K562 (cell line): ENCODE measurements at regions not wholly inside any gene's neighbourhood (a gene's known extent, or its start where the extent isn't known, plus 50 kb on each side); places are given as distances from the start of the nearest gene placed in this dataset.

ENCODE experiments used
- ATAC-seq: fragments of 200-7000 bp; cut with Tn5 transposase; 3 replicates; pipeline ENCODE4 v1.9.1; 2020; ENCODE audit warnings: moderate library complexity
- BruUV-seq: library from RNA; stranded (reverse); fragments of 400-500 nt; replicated peaks from 2 replicates; lab custom pipeline; 2021; lab: Mats Ljungman, UMichigan
- CTCF ChIA-PET: fragments of 300-600 bp; formaldehyde crosslinking; extraction: SDS; loops from one replicate; lab custom pipeline; 2021; ENCODE audit warnings: low intra/inter-chr PET ratio; lab: Yijun Ruan, JAX
- POLR2A ChIA-PET: fragments of 300-600, 350-650 bp; sonication (Branson Sonifier 250); formaldehyde crosslinking; extraction: SDS; loops from one replicate; lab custom pipeline; 2021; ENCODE audit warnings: antibody characterized with exemption, inconsistent platforms; lab: Yijun Ruan, JAX
- DNase-seq, 4 experiments: peaks; one replicate each; pipeline versions ENCODE4 v3.0.0 to v3.0.0-alpha.2; 2011 to 2018; ENCODE audit warnings: low spot score in 3 of 4, mixed read lengths in 3 of 4; ENCODE audit errors: extremely low read depth in 1 of 4
- FAIRE-seq: peaks from 2 replicates; lab custom pipeline; 2011; peaks lifted over from hg19 to GRCh38; lab: Jason Lieb, UNC
- H2AFZ ChIP-seq: 2 replicates; pipeline ENCODE4 v1.6.0; 2011; ENCODE audit warnings: low read depth, low read length, control low read depth, inconsistent platforms
- H3K27ac ChIP-seq: fragments of 200-600 bp; 3 replicates; pipeline ENCODE4 v1.8.0; 2011; ENCODE audit warnings: low read depth, mild to moderate bottlenecking, control low read depth, inconsistent platforms, low read length, moderate library complexity, mixed read lengths; ENCODE audit errors: extremely low read depth
- H3K27me3 ChIP-seq, 2 experiments: fragments of 300-600 bp in 1 of 2; 2 replicates in 1 of 2; 3 replicates in 1 of 2; pipeline versions ENCODE4 v1.6.0 to v1.8.0; 2011; ENCODE audit warnings: inconsistent platforms in 2 of 2, low read length in 2 of 2, mild to moderate bottlenecking in 1 of 2, mixed read lengths in 1 of 2, moderate library complexity in 1 of 2; ENCODE audit not compliant: control insufficient read depth in 2 of 2, insufficient read depth in 2 of 2
- H3K36me3 ChIP-seq: fragments of 300-600 bp; 3 replicates; pipeline ENCODE4 v1.8.0; 2011; ENCODE audit warnings: mild to moderate bottlenecking, low read length, inconsistent platforms; ENCODE audit not compliant: control insufficient read depth, insufficient read depth
- H3K4me1 ChIP-seq, 2 experiments: fragments of 200-600 bp in 1 of 2; replicated peaks in 1 of 2; 2 replicates in 1 of 2; 3 replicates in 1 of 2; pipeline versions ENCODE4 v1.5.1 to v1.8.0; 2011; ENCODE audit warnings: inconsistent platforms in 2 of 2, low read length in 2 of 2, mild to moderate bottlenecking in 1 of 2, mixed read lengths in 1 of 2, moderate library complexity in 1 of 2; ENCODE audit not compliant: control insufficient read depth in 2 of 2, insufficient read depth in 2 of 2
- H3K4me2 ChIP-seq: 2 replicates; pipeline ENCODE4 v1.6.1; 2011; ENCODE audit warnings: low read length, control low read depth, inconsistent platforms, mixed read lengths; ENCODE audit not compliant: insufficient read depth
- H3K4me3 ChIP-seq: fragments of 200-600 bp; sonication (generic), shearing (Covaris generic); 2 replicates; pipeline ENCODE4 v1.5.1; 2016; ENCODE audit warnings: control low read depth, inconsistent platforms
- H3K79me2 ChIP-seq: fragments of 200-600 bp; 3 replicates; pipeline ENCODE4 v1.8.0; 2011; ENCODE audit warnings: low read length, inconsistent platforms; ENCODE audit not compliant: control insufficient read depth, insufficient read depth
- H3K9ac ChIP-seq, 2 experiments: 2 replicates each; pipeline versions ENCODE4 v1.6.0 to v1.6.1; 2011; ENCODE audit warnings: low read depth in 2 of 2, low read length in 2 of 2, control low read depth in 1 of 2, inconsistent platforms in 1 of 2, mild to moderate bottlenecking in 1 of 2, mixed read lengths in 1 of 2; ENCODE audit not compliant: insufficient read depth in 1 of 2
- H3K9me1 ChIP-seq: one replicate; pipeline ENCODE4 v1.6.0; 2011; ENCODE audit warnings: inconsistent platforms, mild to moderate bottlenecking, low read length, moderate library complexity; ENCODE audit not compliant: control insufficient read depth, insufficient read depth
- H3K9me3 ChIP-seq: replicated peaks from 2 replicates; pipeline ENCODE4 v1.5.1; 2011; ENCODE audit warnings: low read depth, low read length, inconsistent platforms; ENCODE audit not compliant: control insufficient read depth, insufficient read depth
- H4K20me1 ChIP-seq: replicated peaks from 2 replicates; pipeline ENCODE4 v1.6.1; 2011; ENCODE audit warnings: low read length, inconsistent platforms, mixed read lengths; ENCODE audit not compliant: control insufficient read depth, insufficient read depth
- GABPB1 ChIP-seq: sonication (generic); formaldehyde crosslinking; IDR thresholded peaks from 2 replicates; pipeline ENCODE4 v1.8.0; 2022; ENCODE audit warnings: mild to moderate bottlenecking, missing genetic modification reagents
- TAF9B ChIP-seq: fragments of 450-650 bp; IDR thresholded peaks from 2 replicates; pipeline ENCODE4 v1.6.1; 2018; ENCODE audit warnings: mild to moderate bottlenecking; ENCODE audit not compliant: partially characterized antibody
- XRCC5 ChIP-seq: fragments of 200-400 bp; formaldehyde crosslinking; IDR thresholded peaks from 2 replicates; pipeline ENCODE4 v1.6.1; 2017; ENCODE audit warnings: low read depth, mild to moderate bottlenecking, low read length
- ZNF133 ChIP-seq: fragments of 250-450 bp; sonication (Bioruptor Pico); IDR thresholded peaks from 2 replicates; pipeline ENCODE4 v1.4.0; 2020; ENCODE audit warnings: mild to moderate bottlenecking
- WGBS: fragments of 100-300 bp; shearing (Covaris generic); methylation state at CpG from one replicate; pipeline ENCODE4 v1.1.6; 2016; ENCODE audit warnings: low coverage, mixed read lengths; ENCODE audit not compliant: insufficient coverage; ENCODE audit errors: missing lambda C conversion rate; 5-methylcytosine and 5-hydroxymethylcytosine counted together
- in situ Hi-C: fragments of 300-500 bp; cut with MboI; formaldehyde crosslinking; loops from 4 replicates; pipeline ENCODE4 v1.15.0; 2018; ENCODE audit warnings: inconsistent platforms, mixed read lengths
- intact Hi-C: fragments of 100-400 bp; cut with micrococcal nuclease; formaldehyde crosslinking; loops from 2 replicates; pipeline ENCODE4 v1.14.2; 2022
- TF ChIP-seq, protein P1 (sequence below): fragments of 250-450 bp; sonication (Bioruptor Pico); IDR thresholded peaks from 2 replicates; pipeline ENCODE4 v1.8.0; 2021; ENCODE audit warnings: moderate library complexity, mild to moderate bottlenecking, inconsistent platforms
- TF ChIP-seq, protein P2 (sequence below), 2 experiments: fragments of 450-650 bp; IDR thresholded peaks; 2 replicates each; pipeline ENCODE4 v1.6.1; 2016; ENCODE audit warnings: mild to moderate bottlenecking in 2 of 2, borderline replicate concordance in 1 of 2, low read depth in 1 of 2, moderate library complexity in 1 of 2

DNA sequence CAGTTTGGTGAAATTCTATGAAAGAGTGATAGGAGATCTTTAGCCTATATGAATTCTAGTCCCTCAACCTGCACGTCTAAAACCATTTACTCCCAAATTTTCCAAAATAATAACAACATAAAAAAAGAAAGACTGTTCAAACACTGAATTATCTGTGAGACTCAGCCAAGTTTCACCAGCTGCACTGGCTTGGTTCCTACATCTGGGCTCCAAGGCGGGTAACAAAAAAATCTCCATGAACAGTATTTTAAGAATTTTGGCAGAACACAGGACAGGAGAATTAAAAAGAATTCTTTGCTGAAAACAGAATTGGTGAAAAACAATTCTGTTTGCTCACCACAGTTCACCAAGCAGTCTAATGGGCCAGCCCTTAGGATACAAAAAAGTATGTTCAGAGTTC, 536.8 kb upstream of the ATP2B1 start:
- ChIA-PET CTCF (no interaction called here), POLR2A (no interaction called here)
- Histone ChIP-seq H3K4me3 (no peak overlapping the region), H3K4me2 (no peak overlapping the region), H3K9me1 (no peaks in the 10 kb centered on the region), H2AFZ (no peak overlapping the region), H3K27ac (no peak overlapping the region), H3K9ac (no peak overlapping the region), H3K36me3 (no peaks in the 10 kb centered on the region), H4K20me1 (no peaks in the 10 kb centered on the region), H3K27me3 (no peaks in the 10 kb centered on the region), H3K9me3 (no peaks in the 10 kb centered on the region; the same call in 1 of the 2 replicates), H3K79me2 (no peaks in the 10 kb centered on the region), H3K4me1 (no peaks in the 10 kb centered on the region)
- no TSS peak for BruUV-seq
- intact Hi-C loops (no loop called here), in situ Hi-C loops (no loop called here)
- ATAC-seq: no peak
- FAIRE-seq: no peak
- TF ChIP-seq TAF9B: no peak
- TF ChIP-seq, protein P1, sequence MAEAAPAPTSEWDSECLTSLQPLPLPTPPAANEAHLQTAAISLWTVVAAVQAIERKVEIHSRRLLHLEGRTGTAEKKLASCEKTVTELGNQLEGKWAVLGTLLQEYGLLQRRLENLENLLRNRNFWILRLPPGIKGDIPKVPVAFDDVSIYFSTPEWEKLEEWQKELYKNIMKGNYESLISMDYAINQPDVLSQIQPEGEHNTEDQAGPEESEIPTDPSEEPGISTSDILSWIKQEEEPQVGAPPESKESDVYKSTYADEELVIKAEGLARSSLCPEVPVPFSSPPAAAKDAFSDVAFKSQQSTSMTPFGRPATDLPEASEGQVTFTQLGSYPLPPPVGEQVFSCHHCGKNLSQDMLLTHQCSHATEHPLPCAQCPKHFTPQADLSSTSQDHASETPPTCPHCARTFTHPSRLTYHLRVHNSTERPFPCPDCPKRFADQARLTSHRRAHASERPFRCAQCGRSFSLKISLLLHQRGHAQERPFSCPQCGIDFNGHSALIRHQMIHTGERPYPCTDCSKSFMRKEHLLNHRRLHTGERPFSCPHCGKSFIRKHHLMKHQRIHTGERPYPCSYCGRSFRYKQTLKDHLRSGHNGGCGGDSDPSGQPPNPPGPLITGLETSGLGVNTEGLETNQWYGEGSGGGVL: no peak
- no peak for TF ChIP-seq GABPB1 (CRISPR knock-in tag)
- no peak for DNase-seq
- WGBS: 0% methylated on average over 2 of the region's 2 CpGs

DNA sequence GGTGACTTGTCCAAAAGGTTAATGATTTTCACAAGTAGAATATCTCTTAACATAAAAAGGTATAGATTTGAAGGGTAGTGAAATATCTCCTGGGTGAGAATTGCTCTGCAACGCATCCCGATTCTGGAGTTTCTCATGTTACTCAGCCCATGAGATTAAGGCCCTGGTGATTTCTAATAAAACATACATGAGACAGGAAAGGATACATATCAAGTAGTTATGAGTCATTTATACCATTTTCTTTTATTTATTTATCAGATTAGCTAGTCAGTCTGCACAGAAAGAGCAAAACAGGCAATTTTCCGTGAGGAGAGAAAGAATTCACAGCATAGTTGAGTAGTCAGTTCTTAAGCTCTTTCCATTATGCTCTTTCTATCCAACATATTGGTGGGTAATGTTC, 535.6 kb upstream of the ATP2B1 start:
- CTCF ChIA-PET: no interaction called here
- FAIRE-seq (no peak), DNase-seq (no peak), ATAC-seq (no peak)
- Histone ChIP-seq H3K27ac (no peak overlapping the region), H3K9me1 (no peaks in the 10 kb centered on the region), H3K36me3 (no peaks in the 10 kb centered on the region), H3K27me3 (no peaks in the 10 kb centered on the region), H3K9me3 (no peaks in the 10 kb centered on the region; the same call in 1 of the 2 replicates), H2AFZ (no peak overlapping the region), H3K4me1 (no peaks in the 10 kb centered on the region), H4K20me1 (no peaks in the 10 kb centered on the region), H3K9ac (no peak overlapping the region), H3K4me3 (no peak overlapping the region), H3K79me2 (no peaks in the 10 kb centered on the region), H3K4me2 (no peak overlapping the region)
- in situ Hi-C loops: no loop called here
- WGBS: 2% methylated on average over 3 of the region's 3 CpGs
- POLR2A ChIA-PET: no interaction called here
- no TSS peak for BruUV-seq
- intact Hi-C loops: no loop called here
- TF ChIP-seq XRCC5 (no peak), ZNF133 (no peak)
- TF ChIP-seq, protein P2, sequence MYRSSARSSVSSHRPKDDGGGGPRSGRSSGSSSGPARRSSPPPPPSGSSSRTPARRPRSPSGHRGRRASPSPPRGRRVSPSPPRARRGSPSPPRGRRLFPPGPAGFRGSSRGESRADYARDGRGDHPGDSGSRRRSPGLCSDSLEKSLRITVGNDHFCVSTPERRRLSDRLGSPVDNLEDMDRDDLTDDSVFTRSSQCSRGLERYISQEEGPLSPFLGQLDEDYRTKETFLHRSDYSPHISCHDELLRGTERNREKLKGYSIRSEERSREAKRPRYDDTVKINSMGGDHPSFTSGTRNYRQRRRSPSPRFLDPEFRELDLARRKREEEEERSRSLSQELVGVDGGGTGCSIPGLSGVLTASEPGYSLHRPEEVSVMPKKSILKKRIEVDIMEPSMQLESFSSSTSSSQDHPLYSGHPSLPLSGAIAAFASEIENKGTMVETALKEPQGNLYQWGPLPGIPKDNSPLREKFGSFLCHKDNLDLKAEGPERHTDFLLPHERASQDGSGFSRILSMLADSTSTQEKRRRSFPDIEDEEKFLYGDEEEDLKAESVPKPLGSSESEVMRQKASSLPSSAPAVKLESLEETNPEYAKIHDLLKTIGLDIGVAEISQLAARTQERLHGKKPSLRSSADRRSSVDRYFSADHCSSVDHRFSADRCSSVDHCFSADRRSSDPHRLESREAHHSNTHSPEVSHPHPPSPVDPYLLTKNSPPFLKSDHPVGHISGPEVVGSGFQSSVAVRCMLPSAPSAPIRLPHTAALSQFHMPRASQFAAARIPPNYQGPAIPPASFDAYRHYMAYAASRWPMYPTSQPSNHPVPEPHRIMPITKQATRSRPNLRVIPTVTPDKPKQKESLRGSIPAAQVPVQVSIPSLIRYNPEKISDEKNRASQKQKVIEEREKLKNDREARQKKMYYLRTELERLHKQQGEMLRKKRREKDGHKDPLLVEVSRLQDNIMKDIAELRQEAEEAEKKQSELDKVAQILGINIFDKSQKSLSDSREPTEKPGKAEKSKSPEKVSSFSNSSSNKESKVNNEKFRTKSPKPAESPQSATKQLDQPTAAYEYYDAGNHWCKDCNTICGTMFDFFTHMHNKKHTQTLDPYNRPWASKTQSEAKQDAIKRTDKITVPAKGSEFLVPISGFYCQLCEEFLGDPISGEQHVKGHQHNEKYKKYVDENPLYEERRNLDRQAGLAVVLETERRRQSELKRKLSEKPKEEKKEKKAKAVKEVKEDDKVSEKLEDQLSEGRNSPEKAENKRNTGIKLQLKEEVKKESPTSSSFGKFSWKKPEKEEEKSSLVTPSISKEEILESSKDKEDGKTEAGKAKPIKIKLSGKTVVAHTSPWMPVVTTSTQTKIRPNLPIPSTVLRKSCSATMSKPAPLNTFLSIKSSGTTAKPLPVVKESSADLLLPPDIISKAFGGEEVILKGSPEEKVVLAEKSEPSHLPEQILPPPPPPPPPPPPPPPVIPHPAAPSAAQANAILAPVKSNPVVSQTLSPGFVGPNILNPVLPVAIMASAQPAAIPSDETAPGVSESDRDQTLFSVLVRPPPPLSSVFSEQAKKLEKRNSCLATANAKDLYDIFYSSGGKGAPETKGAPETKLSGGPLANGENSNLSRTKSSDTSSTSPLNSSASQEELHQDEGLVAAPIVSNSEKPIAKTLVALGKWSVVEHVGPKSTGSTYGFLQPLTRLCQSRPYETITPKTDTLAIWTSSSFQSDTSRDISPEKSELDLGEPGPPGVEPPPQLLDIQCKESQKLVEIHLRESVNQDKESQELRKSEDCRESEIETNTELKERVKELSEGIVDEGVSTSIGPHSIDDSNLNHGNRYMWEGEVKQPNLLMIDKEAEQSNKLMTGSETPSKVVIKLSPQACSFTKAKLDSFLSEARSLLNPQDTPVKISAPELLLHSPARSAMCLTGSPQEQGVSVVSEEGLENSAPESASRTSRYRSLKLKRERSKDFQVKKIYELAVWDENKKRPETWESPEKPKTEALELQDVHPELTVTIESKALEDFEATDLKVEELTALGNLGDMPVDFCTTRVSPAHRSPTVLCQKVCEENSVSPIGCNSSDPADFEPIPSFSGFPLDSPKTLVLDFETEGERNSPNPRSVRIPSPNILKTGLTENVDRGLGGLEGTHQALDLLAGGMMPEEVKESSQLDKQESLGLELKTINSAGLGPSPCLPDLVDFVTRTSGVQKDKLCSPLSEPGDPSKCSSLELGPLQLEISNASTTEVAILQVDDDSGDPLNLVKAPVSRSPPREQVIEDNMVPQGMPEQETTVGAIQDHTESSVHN (IDR thresholded peaks at IDR 0.05; ENCODE audit: borderline replicate concordance in 1 of 2, low read depth in 1 of 2): no peak
